ENCODE measurements at regions not wholly inside any gene's neighbourhood (a gene's known extent, or its start where the extent isn't known, plus 50 kb on each side); places are given as distances from the start of the nearest gene placed in this dataset.
"Not testable (repeated sequence)": the region's sequence is repeated elsewhere in the genome, so short reads cannot be mapped to it uniquely, and the experiment has no call there.

- Mint-ChIP-seq H3K36me3 (no peaks in the 10 kb centered on the region), H3K27ac (no peak overlapping the region), H3K27me3 (no peaks in the 10 kb centered on the region), H3K4me3 (no peak overlapping the region), H3K9me3 (ENCODE audit: low read depth) (peaks cover 9% of the 10 kb centered on the region), H3K4me1 (no peaks in the 10 kb centered on the region)
- CTCF ChIA-PET: no interaction called here
- DNase-seq: no peak
- ATAC-seq: no peak
Measured at GRCh38 chr2:52639692-52640091, 1127.9 kb upstream of the CHAC2 start.

- peaks cover 7% of the 10 kb centered on the region for H3K9me3 Mint-ChIP-seq (ENCODE audit: low read depth)
- H3K4me3 Mint-ChIP-seq: no peak overlapping the region
- ATAC-seq: no peak
- no peaks in the 10 kb centered on the region for H3K27me3 Mint-ChIP-seq
- no peaks in the 10 kb centered on the region for H3K4me1 Mint-ChIP-seq
- H3K36me3 Mint-ChIP-seq: peaks cover 2% of the 10 kb centered on the region
- DNase-seq: no peak
- H3K27ac Mint-ChIP-seq: no peak overlapping the region
- CTCF ChIA-PET: no interaction called here
Measured at GRCh38 chr2:52632543-52632942, 1135.1 kb upstream of the CHAC2 start.

GRCh38 chr2:52629944-52630343 lies 1137.7 kb upstream of the CHAC2 start:
- CTCF ChIA-PET: no interaction called here
- H3K36me3 Mint-ChIP-seq: peaks cover 2% of the 10 kb centered on the region
- no peak overlapping the region for H3K27ac Mint-ChIP-seq
- DNase-seq (no peak), ATAC-seq (no peak)
- H3K9me3 Mint-ChIP-seq (ENCODE audit: low read depth): peaks cover 5% of the 10 kb centered on the region
- no peak overlapping the region for H3K4me3 Mint-ChIP-seq
- no peaks in the 10 kb centered on the region for H3K27me3 Mint-ChIP-seq
- no peaks in the 10 kb centered on the region for H3K4me1 Mint-ChIP-seq

- DNase-seq: no peak
- H3K27me3 Mint-ChIP-seq: no peaks in the 10 kb centered on the region
- no peak for ATAC-seq
- no peaks in the 10 kb centered on the region for H3K4me1 Mint-ChIP-seq
- CTCF ChIA-PET: no interaction called here
- no peak overlapping the region for H3K27ac Mint-ChIP-seq
- peaks cover 5% of the 10 kb centered on the region for H3K9me3 Mint-ChIP-seq (ENCODE audit: low read depth)
- peaks cover 2% of the 10 kb centered on the region for H3K36me3 Mint-ChIP-seq
- no peak overlapping the region for H3K4me3 Mint-ChIP-seq
Measured at GRCh38 chr2:52629531-52629930, 1138.1 kb upstream of the CHAC2 start.

- CTCF ChIA-PET: no interaction called here
- ATAC-seq: no peak
- no peak overlapping the region for H3K27ac Mint-ChIP-seq
- no peak overlapping the region for H3K4me3 Mint-ChIP-seq
- H3K27me3 Mint-ChIP-seq: no peaks in the 10 kb centered on the region
- H3K9me3 Mint-ChIP-seq (ENCODE audit: low read depth): peaks cover 2% of the 10 kb centered on the region
- no peaks in the 10 kb centered on the region for H3K4me1 Mint-ChIP-seq
- no peak for DNase-seq
- no peaks in the 10 kb centered on the region for H3K36me3 Mint-ChIP-seq
Measured at GRCh38 chr2:52622266-52622665, 1145.3 kb upstream of the CHAC2 start.

GRCh38 chr2:52613064-52613463 lies 1154.5 kb upstream of the CHAC2 start:
- Mint-ChIP-seq H3K9me3 (ENCODE audit: low read depth) (peaks cover 2% of the 10 kb centered on the region), H3K4me3 (no peak overlapping the region), H3K27ac (no peak overlapping the region), H3K4me1 (no peaks in the 10 kb centered on the region), H3K36me3 (no peaks in the 10 kb centered on the region), H3K27me3 (no peaks in the 10 kb centered on the region)
- CTCF ChIA-PET: no interaction called here
- ATAC-seq (no peak), DNase-seq (no peak)

GRCh38 chr2:52611759-52612158 lies 1155.8 kb upstream of the CHAC2 start:
- ATAC-seq: no peak
- CTCF ChIA-PET: no interaction called here
- no peaks in the 10 kb centered on the region for H3K27me3 Mint-ChIP-seq
- H3K4me3 Mint-ChIP-seq: no peak overlapping the region
- no peaks in the 10 kb centered on the region for H3K4me1 Mint-ChIP-seq
- no peak for DNase-seq
- H3K9me3 Mint-ChIP-seq (ENCODE audit: low read depth): no peaks in the 10 kb centered on the region
- no peaks in the 10 kb centered on the region for H3K36me3 Mint-ChIP-seq
- H3K27ac Mint-ChIP-seq: no peak overlapping the region

GRCh38 chr2:52608030-52608429 lies 1159.6 kb upstream of the CHAC2 start:
- H3K4me1 Mint-ChIP-seq: no peaks in the 10 kb centered on the region
- ATAC-seq (no peak), DNase-seq (no peak)
- H3K36me3 Mint-ChIP-seq: no peaks in the 10 kb centered on the region
- H3K27me3 Mint-ChIP-seq: no peaks in the 10 kb centered on the region
- no peak overlapping the region for H3K27ac Mint-ChIP-seq
- H3K9me3 Mint-ChIP-seq (ENCODE audit: low read depth): peaks cover 6% of the 10 kb centered on the region
- no peak overlapping the region for H3K4me3 Mint-ChIP-seq
- CTCF ChIA-PET: no interaction called here

- DNase-seq: no peak
- no peaks in the 10 kb centered on the region for H3K36me3 Mint-ChIP-seq
- H3K27ac Mint-ChIP-seq: no peak overlapping the region
- H3K27me3 Mint-ChIP-seq: no peaks in the 10 kb centered on the region
- no peak overlapping the region for H3K4me3 Mint-ChIP-seq
- peaks cover 9% of the 10 kb centered on the region for H3K9me3 Mint-ChIP-seq (ENCODE audit: low read depth)
- CTCF ChIA-PET: no interaction called here
- ATAC-seq: no peak
- H3K4me1 Mint-ChIP-seq: no peaks in the 10 kb centered on the region
Measured at GRCh38 chr2:52597346-52597745, 1170.3 kb upstream of the CHAC2 start.

- H3K9me3 Mint-ChIP-seq (ENCODE audit: low read depth): peaks cover 16% of the 10 kb centered on the region
- CTCF ChIA-PET: no interaction called here
- no peak overlapping the region for H3K4me3 Mint-ChIP-seq
- no peak for ATAC-seq
- no peaks in the 10 kb centered on the region for H3K27me3 Mint-ChIP-seq
- no peaks in the 10 kb centered on the region for H3K4me1 Mint-ChIP-seq
- DNase-seq: no peak
- H3K27ac Mint-ChIP-seq: no peak overlapping the region
- H3K36me3 Mint-ChIP-seq: no peaks in the 10 kb centered on the region
Measured at GRCh38 chr2:52594026-52594425, 1173.6 kb upstream of the CHAC2 start.

GRCh38 chr2:52584071-52584470 lies 1183.5 kb upstream of the CHAC2 start:
- H3K27me3 Mint-ChIP-seq, H3K27ac Mint-ChIP-seq, H3K4me3 Mint-ChIP-seq, H3K4me1 Mint-ChIP-seq, DNase-seq, H3K36me3 Mint-ChIP-seq, CTCF ChIA-PET, ATAC-seq: not testable (repeated sequence)
- H3K9me3 Mint-ChIP-seq (ENCODE audit: low read depth): peaks cover 12% of the 10 kb centered on the region

- CTCF ChIA-PET: no interaction called here
- no peak for DNase-seq
- no peak overlapping the region for H3K4me3 Mint-ChIP-seq
- H3K9me3 Mint-ChIP-seq (ENCODE audit: low read depth): peaks cover 24% of the 10 kb centered on the region
- no peaks in the 10 kb centered on the region for H3K36me3 Mint-ChIP-seq
- H3K27me3 Mint-ChIP-seq: no peaks in the 10 kb centered on the region
- no peaks in the 10 kb centered on the region for H3K4me1 Mint-ChIP-seq
- H3K27ac Mint-ChIP-seq: no peak overlapping the region
- no peak for ATAC-seq
Measured at GRCh38 chr2:52572469-52572894, 1195.1 kb upstream of the CHAC2 start.

GRCh38 chr2:52571380-52572347 lies 1195.9 kb upstream of the CHAC2 start:
- H3K9me3 Mint-ChIP-seq (ENCODE audit: low read depth): peaks cover 24% of the 10 kb centered on the region
- H3K4me3 Mint-ChIP-seq: no peak overlapping the region

GRCh38 chr2:52570716-52571115 lies 1196.9 kb upstream of the CHAC2 start:
- Mint-ChIP-seq H3K36me3 (no peaks in the 10 kb centered on the region), H3K27ac (no peak overlapping the region), H3K4me1 (no peaks in the 10 kb centered on the region), H3K4me3 (no peak overlapping the region), H3K9me3 (ENCODE audit: low read depth) (peaks cover 26% of the 10 kb centered on the region), H3K27me3 (no peaks in the 10 kb centered on the region)
- CTCF ChIA-PET: no interaction called here
- DNase-seq (no peak), ATAC-seq (no peak)

More at GRCh38 chr2:52571380-52572347, 1195.9 kb upstream of the CHAC2 start:
- Mint-ChIP-seq H3K4me1 (no peaks in the 10 kb centered on the region), H3K27ac (no peak overlapping the region), H3K27me3 (no peaks in the 10 kb centered on the region), H3K36me3 (no peaks in the 10 kb centered on the region)
- DNase-seq (no peak), ATAC-seq (no peak)
- CTCF ChIA-PET: no interaction called here
